HG03066 (cell line): ENCODE measurements at regions not wholly inside any gene's neighbourhood (a gene's known extent, or its start where the extent isn't known, plus 50 kb on each side); places are given as distances from the start of the nearest gene placed in this dataset.
"Not testable (repeated sequence)": the region's sequence is repeated elsewhere in the genome, so short reads cannot be mapped to it uniquely, and the experiment has no call there.

Experiments
- ATAC-seq: cut with Tn5 transposase; IDR thresholded peaks from one replicate; pipeline ENCODE4 v1.9.1; 2021; ENCODE audit warnings: low read depth; ENCODE audit not compliant: unreplicated experiment

GRCh38 chr14:48665077-48665784 lies 920.9 kb downstream of the RPS29 start:
- ATAC-seq, result no peak

GRCh38 chr14:48643241-48643640 lies 942.9 kb downstream of the RPS29 start:
- no peak for ATAC-seq

- ATAC-seq, result no peak
These were observed 953.5 kb upstream of the MDGA2 start for GRCh38 chr14:48628870-48629269.

DNA sequence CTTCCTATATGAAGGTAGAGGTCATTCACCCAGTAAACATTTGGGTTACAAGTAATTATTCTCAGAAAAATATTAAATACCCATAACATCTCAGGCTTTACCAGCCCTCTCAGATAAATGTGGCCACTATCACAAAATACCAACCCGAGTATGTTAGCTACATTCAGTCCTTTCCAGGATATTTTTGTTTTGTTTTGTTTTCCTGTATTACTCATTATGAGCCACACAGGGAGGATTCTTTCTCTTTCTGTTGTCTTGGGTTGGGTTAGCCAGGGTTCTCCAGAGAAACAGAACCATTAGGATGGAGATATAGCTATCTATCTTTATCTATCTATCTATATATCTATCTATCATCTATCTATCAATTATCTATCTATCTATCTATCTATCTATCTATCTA lies 947.6 kb upstream of the MDGA2 start:
- no peak for ATAC-seq

DNA sequence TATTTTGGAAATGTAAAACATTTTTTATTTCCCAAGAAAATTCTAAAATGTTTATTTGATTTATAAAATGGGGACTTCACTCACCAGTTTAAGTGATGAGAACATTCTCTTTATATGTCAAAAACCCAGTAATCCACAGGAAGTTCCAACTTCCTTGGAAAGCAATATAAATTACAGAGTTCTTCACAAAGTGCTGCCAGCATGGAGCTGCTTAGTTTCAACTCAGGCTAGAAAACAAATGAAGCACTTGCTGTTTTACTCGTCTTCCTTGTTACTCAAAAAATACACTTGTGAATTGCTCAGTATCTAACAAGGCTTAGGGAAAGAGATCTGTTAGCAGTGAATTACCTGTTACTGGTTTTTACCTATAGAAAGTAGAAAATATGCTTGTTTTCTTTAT lies 942.7 kb upstream of the MDGA2 start:
- no peak for ATAC-seq

- ATAC-seq, result no peak
These were observed 941.5 kb upstream of the MDGA2 start for GRCh38 chr14:48616931-48617330.

GRCh38 chr14:48615618-48616017 lies 940.2 kb upstream of the MDGA2 start:
- ATAC-seq, result no peak

DNA sequence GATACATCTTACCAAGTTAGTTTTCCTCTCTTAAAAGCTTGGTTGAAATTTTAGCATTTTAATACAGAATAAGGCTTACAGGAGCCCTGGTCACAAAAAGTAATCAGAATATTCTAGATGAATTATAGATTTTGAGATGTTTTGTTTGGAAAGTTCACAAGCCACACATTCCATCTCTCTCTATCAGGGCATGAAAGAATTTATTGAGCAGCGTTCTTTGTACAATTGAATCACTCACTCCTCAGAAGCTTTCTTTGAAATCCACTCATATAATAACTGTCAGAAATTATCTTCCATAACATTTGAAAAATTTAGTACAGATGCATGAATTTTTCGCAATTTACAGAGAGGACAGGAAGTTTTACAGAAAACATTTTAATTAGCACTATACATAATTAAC lies 938.6 kb upstream of the MDGA2 start:
- no peak for ATAC-seq

DNA sequence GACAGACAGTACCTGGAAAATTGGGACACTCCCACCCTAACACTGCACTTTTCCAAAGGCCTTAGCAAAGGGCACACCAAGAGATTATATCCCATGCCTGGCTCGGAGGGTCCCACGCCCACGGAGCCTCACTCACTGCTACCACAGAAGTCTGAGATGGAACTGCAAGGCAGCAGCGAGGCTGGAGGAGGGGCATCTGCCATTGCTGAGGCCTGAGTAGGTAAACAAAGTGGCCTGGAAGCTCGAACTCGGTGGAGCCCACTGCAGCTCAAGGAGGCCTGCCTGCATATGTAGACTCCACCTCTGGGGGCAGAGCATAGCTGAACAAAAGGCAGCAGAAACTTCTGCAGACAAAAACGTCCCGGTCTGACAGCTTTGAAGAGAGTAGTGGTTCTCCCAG lies 931.6 kb upstream of the MDGA2 start:
- not testable (repeated sequence) for ATAC-seq

GRCh38 chr14:48598458-48598857 lies 923.1 kb upstream of the MDGA2 start:
- no peak for ATAC-seq

GRCh38 chr14:48586099-48586498 lies 910.7 kb upstream of the MDGA2 start:
- ATAC-seq, result no peak

GRCh38 chr14:48584031-48584430 lies 908.6 kb upstream of the MDGA2 start:
- peak; percentile 88 for ATAC-seq

- no peak for ATAC-seq
These were observed 907.5 kb upstream of the MDGA2 start for GRCh38 chr14:48582938-48583337.

- no peak for ATAC-seq
These were observed 905.3 kb upstream of the MDGA2 start for GRCh38 chr14:48580692-48581091.

GRCh38 chr14:48575772-48576171 lies 900.4 kb upstream of the MDGA2 start:
- no peak for ATAC-seq

- ATAC-seq, result no peak
These were observed 893.3 kb upstream of the MDGA2 start for GRCh38 chr14:48568688-48569087.

- ATAC-seq, result no peak
These were observed 892.8 kb upstream of the MDGA2 start for GRCh38 chr14:48568252-48568651.

- ATAC-seq, result no peak
These were observed 888.1 kb upstream of the MDGA2 start for GRCh38 chr14:48563489-48563888.

- ATAC-seq, result not testable (repeated sequence)
These were observed 886.0 kb upstream of the MDGA2 start for GRCh38 chr14:48561438-48561837.

DNA sequence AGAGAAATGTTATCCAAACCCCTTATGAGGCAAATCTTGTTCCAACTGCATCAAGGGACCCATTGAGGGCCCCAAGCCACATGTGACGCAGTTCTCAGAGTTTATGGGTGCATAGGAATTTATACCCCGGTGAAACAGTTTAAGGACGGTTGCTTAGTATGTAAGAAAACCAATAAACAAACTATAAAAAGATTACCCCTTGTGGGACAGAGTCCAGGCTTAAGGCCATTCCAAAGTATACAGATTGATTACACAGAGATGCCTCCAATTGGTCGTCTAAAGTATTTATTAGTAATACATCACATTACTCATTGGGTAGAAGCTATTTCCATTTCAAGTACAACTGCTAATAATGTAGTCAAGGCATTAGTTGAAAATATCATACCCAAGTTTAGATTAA lies 885.0 kb upstream of the MDGA2 start:
- no peak for ATAC-seq

- ATAC-seq, result no peak
These were observed 878.0 kb upstream of the MDGA2 start for GRCh38 chr14:48553443-48553842.

GRCh38 chr14:48546996-48547395 lies 871.6 kb upstream of the MDGA2 start:
- ATAC-seq, result peak; percentile 89

GRCh38 chr14:48537600-48537999 lies 862.2 kb upstream of the MDGA2 start:
- no peak for ATAC-seq
